Erythroblast (primary cell): ENCODE measurements at regions not wholly inside any gene's neighbourhood (a gene's known extent, or its start where the extent isn't known, plus 50 kb on each side); places are given as distances from the start of the nearest gene placed in this dataset.

Experiments
- GATA1 ChIP-seq: IDR thresholded peaks from 2 replicates; pipeline ENCODE4 v1.6.1; 2011; ENCODE audit warnings: low read depth, mild to moderate bottlenecking, control low read depth, low read length, moderate library complexity
- POLR2A ChIP-seq: IDR thresholded peaks from 2 replicates; pipeline ENCODE4 v1.6.1; 2011; ENCODE audit warnings: mild to moderate bottlenecking, low read length

DNA sequence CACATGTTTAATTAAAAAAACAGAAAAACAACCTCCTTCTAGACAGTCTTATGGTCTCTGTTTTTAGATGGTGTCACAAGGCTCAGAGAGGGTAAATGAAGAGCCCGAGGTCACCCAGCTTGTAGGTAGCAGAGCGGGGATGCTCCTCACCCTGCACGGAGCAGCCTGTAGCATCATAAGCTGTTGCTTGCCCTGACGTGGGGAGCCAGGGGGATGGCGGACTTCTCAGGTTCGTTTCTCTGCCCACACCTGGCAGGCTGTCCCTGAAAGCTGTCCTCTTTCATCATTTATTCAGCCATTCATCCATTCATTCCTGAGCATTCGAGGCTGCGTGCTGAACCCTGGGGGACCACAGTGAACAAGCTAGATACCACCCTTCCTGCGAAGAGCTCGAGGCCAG lies 75.7 kb upstream of the KSR1 start:
- TF ChIP-seq POLR2A (no peak), GATA1 (no peak)
